GM18868 (cell line): ENCODE measurements at regions not wholly inside any gene's neighbourhood (a gene's known extent, or its start where the extent isn't known, plus 50 kb on each side); places are given as distances from the start of the nearest gene placed in this dataset.

ENCODE experiments used
- ATAC-seq: cut with Tn5 transposase; IDR thresholded peaks from one replicate; pipeline ENCODE4 v1.9.1; 2021; ENCODE audit warnings: mild to moderate bottlenecking, moderate library complexity; ENCODE audit not compliant: unreplicated experiment

DNA sequence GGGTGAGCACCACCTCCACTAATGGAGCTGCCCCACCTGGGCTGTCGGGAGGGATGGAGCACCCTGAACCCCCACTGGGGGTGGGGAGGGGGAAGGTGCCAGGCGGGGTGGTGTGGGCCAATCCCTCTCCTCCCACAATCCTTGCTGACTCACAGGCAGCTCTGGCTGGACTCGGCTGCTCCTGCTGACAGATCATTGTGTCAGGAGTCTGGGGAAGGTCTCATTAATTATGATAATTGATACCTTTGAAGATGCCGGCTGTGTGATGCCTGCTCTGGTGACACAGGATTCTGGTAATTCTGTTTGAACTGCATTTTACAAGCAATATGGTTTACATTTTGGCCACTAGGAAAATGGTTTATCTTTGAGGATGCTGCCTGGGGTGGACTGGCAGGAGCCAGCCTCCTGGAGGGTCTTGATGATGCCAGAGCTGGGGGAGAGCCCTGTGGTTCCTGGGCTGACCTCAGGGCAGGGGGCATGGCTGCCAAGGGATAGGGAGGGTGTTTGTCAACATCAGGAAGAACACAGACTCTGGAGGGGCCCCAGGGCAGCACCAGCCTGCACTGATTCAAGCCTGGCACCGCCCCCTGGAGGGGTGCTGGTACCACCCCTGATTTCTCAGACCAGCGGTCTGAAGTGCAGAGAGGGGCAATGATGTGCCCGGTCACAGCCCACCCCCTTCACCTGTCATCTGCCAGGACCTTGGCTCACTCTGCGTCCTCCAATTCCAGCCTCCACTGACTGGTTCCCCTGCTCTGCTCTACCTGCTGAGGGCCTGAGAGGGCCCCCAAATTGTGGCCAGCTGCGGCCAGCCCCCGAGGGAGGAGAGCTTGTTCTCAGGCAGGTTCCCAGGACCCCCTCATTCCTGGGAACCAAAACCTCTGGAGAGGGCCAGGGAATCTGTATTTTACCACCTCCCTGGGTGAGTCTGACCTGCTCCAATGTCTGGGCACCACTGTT lies 338.8 kb downstream of the MATN1 start:
- no peak for ATAC-seq

- ATAC-seq, result no peak
Measured at GRCh38 chr1:30383221-30383711, 340.1 kb downstream of the MATN1 start.

GRCh38 chr1:30382496-30382895 lies 340.9 kb downstream of the MATN1 start:
- no peak for ATAC-seq

- ATAC-seq, result no peak
Measured at GRCh38 chr1:30381671-30382365, 341.6 kb downstream of the MATN1 start.

- no peak for ATAC-seq
Measured at GRCh38 chr1:30381266-30381665, 342.1 kb downstream of the MATN1 start.

- no peak for ATAC-seq
Measured at GRCh38 chr1:30380625-30380984, 342.8 kb downstream of the MATN1 start.

GRCh38 chr1:30379684-30380624 lies 343.4 kb downstream of the MATN1 start:
- no peak for ATAC-seq

- ATAC-seq, result no peak
Measured at GRCh38 chr1:30378991-30379581, 344.3 kb downstream of the MATN1 start.

GRCh38 chr1:30378003-30378596 lies 345.3 kb downstream of the MATN1 start:
- ATAC-seq, result no peak

- ATAC-seq, result no peak
Measured at GRCh38 chr1:30377230-30378002, 346.0 kb downstream of the MATN1 start.

DNA sequence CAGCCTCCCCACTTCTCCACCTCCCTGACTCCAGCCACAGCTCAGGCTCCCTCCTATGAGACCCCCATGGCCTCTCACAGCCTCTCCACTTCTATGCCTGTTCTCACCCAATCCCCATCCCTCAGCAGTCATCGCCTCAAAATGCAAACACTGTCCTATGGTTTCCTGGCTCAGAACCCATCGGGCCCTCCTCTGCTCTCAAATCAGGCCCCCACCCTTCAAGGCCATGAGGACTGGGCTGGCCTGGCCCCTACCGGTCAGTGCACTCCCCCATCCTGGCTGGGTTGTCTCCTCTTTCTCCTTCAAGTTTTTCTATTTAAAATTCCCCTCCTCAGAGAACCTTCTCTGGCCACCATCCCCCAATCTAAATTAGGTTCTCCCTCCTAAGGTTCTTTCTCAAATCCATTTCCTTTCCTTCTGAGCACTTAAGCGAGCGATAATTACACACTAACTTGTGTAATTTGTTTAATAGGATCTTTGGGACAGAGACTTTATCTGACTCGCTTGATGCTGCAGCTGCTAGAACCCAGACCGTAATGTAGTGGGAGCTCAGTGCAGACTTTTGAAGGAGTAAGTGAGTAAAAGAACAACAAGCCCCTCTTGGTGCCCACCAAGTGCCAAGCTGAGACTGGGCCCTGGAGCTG lies 347.2 kb downstream of the MATN1 start:
- no peak for ATAC-seq

- ATAC-seq, result no peak
Measured at GRCh38 chr1:30375156-30375555, 348.2 kb downstream of the MATN1 start.

GRCh38 chr1:30374400-30375070 lies 348.9 kb downstream of the MATN1 start:
- ATAC-seq, result no peak

GRCh38 chr1:30373471-30374399 lies 349.6 kb downstream of the MATN1 start:
- no peak for ATAC-seq

GRCh38 chr1:30372792-30373433 lies 350.5 kb downstream of the MATN1 start:
- ATAC-seq, result no peak

GRCh38 chr1:30371888-30372791 lies 351.2 kb downstream of the MATN1 start:
- ATAC-seq, result no peak
